Fibroblast of lung (primary cell): ENCODE measurements at regions not wholly inside any gene's neighbourhood (a gene's known extent, or its start where the extent isn't known, plus 50 kb on each side); places are given as distances from the start of the nearest gene placed in this dataset.

ENCODE experiments used
- DNase-seq, 2 donors: peaks; one replicate each; pipeline versions ENCODE4 v3.0.0 to v3.0.0-alpha.2; 2010; ENCODE audit warnings: low read depth in 2 of 2
- H2AFZ ChIP-seq: 2 replicates; pipeline ENCODE4 v1.5.1; 2012; ENCODE audit warnings: low read length, control low read depth, inconsistent platforms
- H3K27ac ChIP-seq: 2 replicates; pipeline ENCODE4 v1.5.1; 2011; ENCODE audit warnings: low read length, control low read depth; ENCODE audit not compliant: insufficient read depth
- H3K27me3 ChIP-seq: 2 replicates; pipeline ENCODE4 v1.5.1; 2011; ENCODE audit warnings: mild to moderate bottlenecking, low read length; ENCODE audit not compliant: control insufficient read depth, insufficient read depth
- H3K36me3 ChIP-seq: 2 replicates; pipeline ENCODE4 v1.5.1; 2011; ENCODE audit warnings: low read length; ENCODE audit not compliant: control insufficient read depth, insufficient read depth
- H3K4me1 ChIP-seq: 2 replicates; pipeline ENCODE4 v1.5.1; 2011; ENCODE audit warnings: low read length; ENCODE audit not compliant: control insufficient read depth, insufficient read depth; ENCODE audit errors: extremely low read depth
- H3K4me2 ChIP-seq: 2 replicates; pipeline ENCODE4 v1.5.1; 2011; ENCODE audit warnings: low read length, control low read depth; ENCODE audit not compliant: insufficient read depth; ENCODE audit errors: extremely low read depth
- H3K4me3 ChIP-seq, 4 experiments: fragments of 200-600 bp in 1 of 4; sonication (generic) in 1 of 4; replicated peaks in 1 of 4; 2 replicates each; pipeline ENCODE4 v1.5.1; 2011 to 2016; ENCODE audit warnings: low read length in 4 of 4, low read depth in 3 of 4, mild to moderate bottlenecking in 3 of 4, control low read depth in 2 of 4, inconsistent platforms in 1 of 4, mixed read lengths in 1 of 4; ENCODE audit not compliant: insufficient read depth in 1 of 4; ENCODE audit errors: control extremely low read depth in 1 of 4
- H3K79me2 ChIP-seq: 2 replicates; pipeline ENCODE4 v1.5.1; 2012; ENCODE audit warnings: mild to moderate bottlenecking, low read length, inconsistent platforms; ENCODE audit not compliant: control insufficient read depth, insufficient read depth
- H3K9ac ChIP-seq: 2 replicates; pipeline ENCODE4 v1.5.1; 2011; ENCODE audit warnings: mild to moderate bottlenecking, low read length, control low read depth; ENCODE audit not compliant: insufficient read depth
- H3K9me3 ChIP-seq: 2 replicates; pipeline ENCODE4 v1.5.1; 2012; ENCODE audit warnings: low read depth, low read length; ENCODE audit not compliant: control insufficient read depth, insufficient read depth
- H4K20me1 ChIP-seq: 2 replicates; pipeline ENCODE4 v1.5.1; 2011; ENCODE audit warnings: low read length; ENCODE audit not compliant: control insufficient read depth, insufficient read depth; ENCODE audit errors: extremely low read depth
- CTCF ChIP-seq, 2 donors: IDR thresholded peaks in 1 of 2; conservative IDR thresholded peaks in 1 of 2; 1 replicate in 1 of 2; 2 replicates in 1 of 2; pipeline ENCODE4 v1.5.1; 2011 to 2012; ENCODE audit warnings: low read length in 2 of 2, control low read depth in 1 of 2, inconsistent platforms in 1 of 2, low read depth in 1 of 2, mild to moderate bottlenecking in 1 of 2
- EZH2 ChIP-seq: IDR thresholded peaks from 2 replicates; pipeline ENCODE4 v1.5.1; 2012; ENCODE audit warnings: low read length, control low read depth, mild to moderate bottlenecking; ENCODE audit errors: missing control alignments

GRCh38 chr4:157838366-157838765 is 334.5 kb downstream of the GASK1B start:
- Histone ChIP-seq H3K79me2 (no peaks in the 10 kb centered on the region), H3K27me3 (no peaks in the 10 kb centered on the region), H2AFZ (no peak overlapping the region), H3K9ac (no peak overlapping the region), H4K20me1 (no peaks in the 10 kb centered on the region), H3K4me1 (no peaks in the 10 kb centered on the region), H3K4me2 (no peak overlapping the region), H3K9me3 (no peaks in the 10 kb centered on the region), H3K36me3 (no peaks in the 10 kb centered on the region), H3K4me3 (no peak overlapping the region), H3K27ac (no peak overlapping the region)
- DNase-seq, result no peak
- TF ChIP-seq CTCF (conservative IDR thresholded peaks at IDR 0.05 in 1 of 2, IDR thresholded peaks at IDR 0.05 in 1 of 2; ENCODE audit: low read depth in 1 of 2, low read length in 2 of 2) (no peak), EZH2 (no peak)

GRCh38 chr4:157837071-157837703 is 335.6 kb downstream of the GASK1B start:
- no peaks in the 10 kb centered on the region for H3K79me2 ChIP-seq
- no peak overlapping the region for H3K27ac ChIP-seq
- no peaks in the 10 kb centered on the region for H3K9me3 ChIP-seq
- H2AFZ ChIP-seq, result no peak overlapping the region
- H3K36me3 ChIP-seq, result no peaks in the 10 kb centered on the region
- H4K20me1 ChIP-seq, result no peaks in the 10 kb centered on the region
- no peak overlapping the region for H3K4me3 ChIP-seq
- no peak overlapping the region for H3K4me2 ChIP-seq
- H3K4me1 ChIP-seq, result no peaks in the 10 kb centered on the region
- no peak for DNase-seq
- H3K9ac ChIP-seq, result no peak overlapping the region
- H3K27me3 ChIP-seq, result no peaks in the 10 kb centered on the region
- no peak for TF ChIP-seq EZH2
- no peak for TF ChIP-seq CTCF (conservative IDR thresholded peaks at IDR 0.05 in 1 of 2, IDR thresholded peaks at IDR 0.05 in 1 of 2; ENCODE audit: low read depth in 1 of 2, low read length in 2 of 2)

- Histone ChIP-seq H3K27ac (no peak overlapping the region), H3K27me3 (no peaks in the 10 kb centered on the region), H3K4me2 (no peak overlapping the region), H3K4me1 (no peaks in the 10 kb centered on the region), H3K9me3 (no peaks in the 10 kb centered on the region), H2AFZ (no peak overlapping the region), H3K9ac (no peak overlapping the region), H3K4me3 (no peak overlapping the region), H3K79me2 (no peaks in the 10 kb centered on the region), H4K20me1 (no peaks in the 10 kb centered on the region), H3K36me3 (no peaks in the 10 kb centered on the region)
- no peak for DNase-seq
- TF ChIP-seq CTCF (conservative IDR thresholded peaks at IDR 0.05 in 1 of 2, IDR thresholded peaks at IDR 0.05 in 1 of 2; ENCODE audit: low read depth in 1 of 2, low read length in 2 of 2) (no peak), EZH2 (no peak)
Observed at GRCh38 chr4:157832596-157832995, 340.2 kb downstream of the GASK1B start.
